ENCODE measurements at regions not wholly inside any gene's neighbourhood (a gene's known extent, or its start where the extent isn't known, plus 50 kb on each side); places are given as distances from the start of the nearest gene placed in this dataset.
"Not testable (repeated sequence)": the region's sequence is repeated elsewhere in the genome, so short reads cannot be mapped to it uniquely, and the experiment has no call there.

- ATAC-seq = no peak
- no peak for TF ChIP-seq OSR1 (CRISPR knock-in tag; IDR thresholded peaks at IDR 0.05)
- no peak for TF ChIP-seq CSRNP3 (CRISPR knock-in tag; IDR thresholded peaks at IDR 0.05)
- no peak for TF ChIP-seq PATZ1 (CRISPR knock-in tag; IDR thresholded peaks at IDR 0.05; ENCODE audit: borderline replicate concordance)
- no peak for TF ChIP-seq GLIS3 (CRISPR knock-in tag; IDR thresholded peaks at IDR 0.05)
- no peak for TF ChIP-seq ARNTL (CRISPR knock-in tag; IDR thresholded peaks at IDR 0.05; ENCODE audit: borderline replicate concordance, low read depth)
- no peak for TF ChIP-seq RARB (CRISPR knock-in tag; IDR thresholded peaks at IDR 0.05)
Measured at GRCh38 chr2:61726456-61727209, 127.2 kb downstream of the FAM161A start.

GRCh38 chr2:61723364-61723763 lies 130.5 kb downstream of the FAM161A start:
- not testable (repeated sequence) for ATAC-seq

GRCh38 chr2:61722800-61723199 lies 131.1 kb downstream of the FAM161A start:
- no peak for TF ChIP-seq CREB5 (CRISPR knock-in tag; IDR thresholded peaks at IDR 0.05; ENCODE audit: low read depth)
- ATAC-seq = no peak

GRCh38 chr2:61722318-61722717 lies 131.5 kb downstream of the FAM161A start:
- TF ChIP-seq ISL1 (CRISPR knock-in tag; IDR thresholded peaks at IDR 0.05) = no peak
- TF ChIP-seq CSRNP3 (CRISPR knock-in tag; IDR thresholded peaks at IDR 0.05) = no peak
- no peak for TF ChIP-seq PPARA (CRISPR knock-in tag; IDR thresholded peaks at IDR 0.05; ENCODE audit: borderline replicate concordance)
- TF ChIP-seq CSDC2 (CRISPR knock-in tag; IDR thresholded peaks at IDR 0.05) = no peak
- TF ChIP-seq RARB (CRISPR knock-in tag; IDR thresholded peaks at IDR 0.05) = no peak
- ATAC-seq = no peak

- TF ChIP-seq ZNF70 (CRISPR knock-in tag; IDR thresholded peaks at IDR 0.05) (no peak), OSR1 (CRISPR knock-in tag; IDR thresholded peaks at IDR 0.05) (no peak), TCF4 (CRISPR knock-in tag; IDR thresholded peaks at IDR 0.05; ENCODE audit: borderline replicate concordance) (no peak), ESRRG (CRISPR knock-in tag; IDR thresholded peaks at IDR 0.05) (no peak), TOX (CRISPR knock-in tag; IDR thresholded peaks at IDR 0.05; ENCODE audit: borderline replicate concordance) (no peak), PPARA (CRISPR knock-in tag; IDR thresholded peaks at IDR 0.05; ENCODE audit: borderline replicate concordance) (no peak), POU6F1 (CRISPR knock-in tag; IDR thresholded peaks at IDR 0.05; ENCODE audit: borderline replicate concordance, low read depth) (no peak), ZFP3 (CRISPR knock-in tag; IDR thresholded peaks at IDR 0.05) (no peak), ZC3H10 (CRISPR knock-in tag; IDR thresholded peaks at IDR 0.05) (no peak)
- no peak for ATAC-seq
Measured at GRCh38 chr2:61721382-61721781, 132.5 kb downstream of the FAM161A start.

Data from SK-N-SH treated with all-trans-retinoic acid at 6 μM for 48 hours (cell line).